Thyroid gland (tissue), 4 donors: ENCODE measurements at regions not wholly inside any gene's neighbourhood (a gene's known extent, or its start where the extent isn't known, plus 50 kb on each side); places are given as distances from the start of the nearest gene placed in this dataset. TPM values are rescaled to one million over a fixed set of nuclear protein-coding genes. Genes with fewer than 3 reads are reported as not detected.

Source experiments
- DNase-seq, 2 donors: peaks; one replicate each; pipeline ENCODE4 v3.0.0-alpha.2; 2019
- H3K27ac ChIP-seq, 3 donors: fragments of 200-600 bp; sonication (generic); 1 replicate in 2 of 3; 2 replicates in 1 of 3; pipeline ENCODE4 v1.5.1; 2016 to 2019; ENCODE audit warnings: mild to moderate bottlenecking in 1 of 3, moderate library complexity in 1 of 3
- H3K27me3 ChIP-seq: fragments of 200-600 bp; sonication (generic); one replicate; pipeline ENCODE4 v1.5.1; 2019
- H3K36me3 ChIP-seq, 2 donors: fragments of 200-600 bp; sonication (generic); one replicate each; pipeline ENCODE4 v1.5.1; 2016 to 2019
- H3K4me1 ChIP-seq, 2 donors: fragments of 200-600 bp; sonication (generic); one replicate each; pipeline ENCODE4 v1.5.1; 2017 to 2019
- H3K4me3 ChIP-seq, 3 donors: fragments of 200-600 bp; sonication (generic); replicated peaks in 1 of 3; 1 replicate in 2 of 3; 2 replicates in 1 of 3; pipeline ENCODE4 v1.5.1; 2016; ENCODE audit warnings: mild to moderate bottlenecking in 1 of 3
- H3K9me3 ChIP-seq: fragments of 200-600 bp; sonication (generic); one replicate; pipeline ENCODE4 v1.5.1; 2017
- CTCF ChIP-seq, 6 experiments: fragments of 200-600 bp in 3 of 6; fragments of 450-650 bp in 3 of 6; sonication (generic) in 3 of 6; IDR thresholded peaks; one replicate each; pipeline ENCODE4 v1.5.1; 2016 to 2019; ENCODE audit warnings: antibody characterized with exemption in 6 of 6, mild to moderate bottlenecking in 2 of 6, inconsistent platforms in 1 of 6, moderate library complexity in 1 of 6
- POLR2A ChIP-seq, 2 donors: fragments of 450-650 bp; IDR thresholded peaks; one replicate each; pipeline ENCODE4 v1.6.1; 2017; ENCODE audit warnings: antibody characterized with exemption in 2 of 2, mild to moderate bottlenecking in 2 of 2, moderate library complexity in 1 of 2
- WGBS, 2 donors: methylation state at CpG; one replicate each; pipeline ENCODE4 v1.1.5; 2017; 5-methylcytosine and 5-hydroxymethylcytosine counted together
- intact Hi-C: fragments of 100-400 bp; cut with DNase I; formaldehyde crosslinking; loops from one replicate; pipeline ENCODE4 v1.15.1; 2023
- small RNA-seq: library from RNA; depleted of rRNA; stranded (forward); fragments of <200 nt; gene quantifications from one replicate; pipeline ENCODE3, GENCODE V24; 2016

GRCh38 chr18:64202863-64203262 is 54.0 kb upstream of the LINC00305 start:
- TF ChIP-seq POLR2A (IDR thresholded peaks at IDR 0.05), result no peak
- no peak for TF ChIP-seq CTCF (IDR thresholded peaks at IDR 0.05)
- no peak for DNase-seq
- intact Hi-C loops, result no loop called here
- Histone ChIP-seq H3K36me3 (no peaks in the 10 kb centered on the region), H3K4me3 (no peak overlapping the region), H3K27me3 (no peaks in the 10 kb centered on the region), H3K27ac (no peak overlapping the region), H3K4me1 (no peaks in the 10 kb centered on the region), H3K9me3 (no peaks in the 10 kb centered on the region)
- WGBS, 2 donors, result 51 to 59% methylated on average over 7 of the region's 7 CpGs

GRCh38 chr18:64202210-64202836 is 53.4 kb upstream of the LINC00305 start:
- 66 to 69% methylated on average over 6 of the region's 6 CpGs for WGBS, 2 donors
- Histone ChIP-seq H3K4me1 (no peaks in the 10 kb centered on the region), H3K27ac (no peak overlapping the region), H3K9me3 (no peaks in the 10 kb centered on the region), H3K27me3 (no peaks in the 10 kb centered on the region), H3K36me3 (no peaks in the 10 kb centered on the region), H3K4me3 (no peak overlapping the region)
- TF ChIP-seq CTCF (IDR thresholded peaks at IDR 0.05), result no peak
- no peak for TF ChIP-seq POLR2A (IDR thresholded peaks at IDR 0.05)
- intact Hi-C loops, result no loop called here
- DNase-seq, result no peak

- no peak overlapping the region for H3K4me3 ChIP-seq
- TF ChIP-seq POLR2A (IDR thresholded peaks at IDR 0.05) (no peak), CTCF (IDR thresholded peaks at IDR 0.05) (no peak)
- WGBS, 2 donors, result 83 to 87% methylated on average over 2 of the region's 2 CpGs
- H3K4me1 ChIP-seq, result no peaks in the 10 kb centered on the region
- H3K9me3 ChIP-seq, result no peaks in the 10 kb centered on the region
- DNase-seq, result no peak
- H3K27ac ChIP-seq, result no peak overlapping the region
- no peaks in the 10 kb centered on the region for H3K27me3 ChIP-seq
- intact Hi-C loops, result no loop called here
- no peaks in the 10 kb centered on the region for H3K36me3 ChIP-seq
These were observed 52.9 kb upstream of the LINC00305 start for GRCh38 chr18:64201781-64202180.

GRCh38 chr18:64199581-64199980 is 50.7 kb upstream of the LINC00305 start:
- TF ChIP-seq POLR2A (IDR thresholded peaks at IDR 0.05) (no peak), CTCF (IDR thresholded peaks at IDR 0.05) (no peak)
- no peaks in the 10 kb centered on the region for H3K27me3 ChIP-seq
- no peaks in the 10 kb centered on the region for H3K9me3 ChIP-seq
- H3K4me1 ChIP-seq, result no peaks in the 10 kb centered on the region
- WGBS, 2 donors, result 84 to 100% methylated on average over 1 of the region's 1 CpG
- no peaks in the 10 kb centered on the region for H3K36me3 ChIP-seq
- intact Hi-C loops, result loop anchor here (10.0 kb wide), 1 partner anchor 55 kb away; no protein-coding TSS in a partner anchor
- H3K27ac ChIP-seq, result no peak overlapping the region
- no peak overlapping the region for H3K4me3 ChIP-seq
- no peak for DNase-seq

Small RNA genes in the stretch of these regions (small RNA-seq; reads per million reads assigned to genes)
- gene AC027506.1, result not detected
